SK-N-SH (cell line): ENCODE measurements at regions not wholly inside any gene's neighbourhood (a gene's known extent, or its start where the extent isn't known, plus 50 kb on each side); places are given as distances from the start of the nearest gene placed in this dataset.

Experiments used
- CTCF ChIA-PET: fragments of 300-600, 350-600 bp; formaldehyde crosslinking; extraction: SDS; loops from one replicate; lab custom pipeline; 2021; lab: Yijun Ruan, JAX
- POLR2A ChIA-PET: fragments of 350-600 bp; sonication (Branson Sonifier 250); formaldehyde crosslinking; extraction: SDS; loops from one replicate; lab custom pipeline; 2020; ENCODE audit warnings: antibody characterized with exemption, inconsistent platforms; lab: Yijun Ruan, JAX
- DNase-seq: peaks from one replicate; pipeline ENCODE4 v3.0.0; 2012
- H2AFZ ChIP-seq: fragments of 200-600 bp; sonication (generic); 2 replicates; pipeline ENCODE4 v1.8.1; 2016; ENCODE audit warnings: antibody characterized with exemption, mild to moderate bottlenecking, low read depth
- H3F3A ChIP-seq: fragments of 200-600 bp; sonication (generic); replicated peaks from 2 replicates; pipeline ENCODE3; 2016; ENCODE audit warnings: antibody characterized with exemption, mild to moderate bottlenecking; ENCODE audit not compliant: insufficient read depth
- H3K27ac ChIP-seq, 2 experiments: fragments of 200-500 bp in 1 of 2; fragments of 200-600 bp in 1 of 2; sonication (Bioruptor generic) in 1 of 2; sonication (generic), shearing (Covaris generic) in 1 of 2; 2 replicates each; pipeline versions ENCODE4 v1.5.1 to v1.6.1; 2014 to 2016; ENCODE audit warnings: low read depth in 2 of 2, inconsistent platforms in 1 of 2, low read length in 1 of 2, mild to moderate bottlenecking in 1 of 2, mixed read lengths in 1 of 2
- H3K27me3 ChIP-seq: fragments of 200-600 bp; sonication (generic), shearing (Covaris generic); 2 replicates; pipeline ENCODE4 v1.6.1; 2016; ENCODE audit warnings: mixed run types; ENCODE audit not compliant: insufficient read depth
- H3K36me3 ChIP-seq, 2 experiments: fragments of 200-500 bp in 1 of 2; fragments of 200-600 bp in 1 of 2; sonication (Bioruptor generic) in 1 of 2; sonication (generic) in 1 of 2; replicated peaks in 1 of 2; 2 replicates each; pipeline versions ENCODE3 to v1.5.1; 2014 to 2016; ENCODE audit warnings: low read length in 1 of 2, mild to moderate bottlenecking in 1 of 2; ENCODE audit not compliant: insufficient read depth in 2 of 2, control insufficient read depth in 1 of 2
- H3K4me1 ChIP-seq, 2 experiments: fragments of 200-500 bp in 1 of 2; fragments of 200-600 bp in 1 of 2; sonication (Bioruptor generic) in 1 of 2; sonication (generic), shearing (Covaris generic) in 1 of 2; 2 replicates each; pipeline versions ENCODE4 v1.5.1 to v1.6.1; 2014 to 2016; ENCODE audit warnings: low read depth in 1 of 2, low read length in 1 of 2, mixed run types in 1 of 2; ENCODE audit not compliant: insufficient read depth in 2 of 2, control insufficient read depth in 1 of 2
- H3K4me2 ChIP-seq: fragments of 200-600 bp; sonication (generic), shearing (Covaris generic); 2 replicates; pipeline ENCODE4 v1.6.1; 2017; ENCODE audit warnings: mixed run types
- H3K4me3 ChIP-seq, 2 experiments: fragments of 200-500 bp in 1 of 2; fragments of 200-600 bp in 1 of 2; sonication (Bioruptor generic) in 1 of 2; sonication (generic), shearing (Covaris generic) in 1 of 2; 2 replicates each; pipeline versions ENCODE4 v1.5.1 to v1.8.1; 2014 to 2016; ENCODE audit warnings: low read depth in 2 of 2, inconsistent platforms in 1 of 2, low read length in 1 of 2, mild to moderate bottlenecking in 1 of 2, mixed read lengths in 1 of 2, moderate library complexity in 1 of 2
- H3K79me2 ChIP-seq: fragments of 200-600 bp; sonication (generic); 2 replicates; pipeline ENCODE4 v1.8.1; 2017; ENCODE audit warnings: mild to moderate bottlenecking; ENCODE audit not compliant: insufficient read depth
- H3K9ac ChIP-seq: fragments of 200-600 bp; sonication (generic); 2 replicates; pipeline ENCODE4 v1.6.1; 2017; ENCODE audit warnings: mixed run types
- H3K9me2 ChIP-seq: fragments of 200-600 bp; sonication (generic); 2 replicates; pipeline ENCODE4 v1.6.1; 2017; ENCODE audit warnings: mixed run types
- H3K9me3 ChIP-seq: fragments of 200-600 bp; sonication (generic); 2 replicates; pipeline ENCODE4 v1.6.1; 2017; ENCODE audit warnings: mixed run types, mild to moderate bottlenecking, moderate library complexity
- H4K20me1 ChIP-seq: fragments of 200-600 bp; sonication (generic); 2 replicates; pipeline ENCODE4 v1.6.1; 2017; ENCODE audit warnings: mild to moderate bottlenecking, mixed run types; ENCODE audit not compliant: insufficient read depth
- EP300 ChIP-seq, 2 experiments: IDR thresholded peaks; 2 replicates each; pipeline versions ENCODE4 v1.4.0 to v1.6.1; 2012; ENCODE audit warnings: borderline replicate concordance in 1 of 2, low read depth in 1 of 2, low read length in 1 of 2
- EZH2phosphoT487 ChIP-seq: fragments of 200-600 bp; sonication (generic); IDR thresholded peaks from 2 replicates; pipeline ENCODE4 v1.6.1; 2017; ENCODE audit warnings: low read depth, mixed run types, mild to moderate bottlenecking, antibody characterized with exemption, moderate library complexity, borderline replicate concordance
- FOXJ3 ChIP-seq: sonication (generic); formaldehyde crosslinking; IDR thresholded peaks from 2 replicates; pipeline ENCODE4 v1.5.1; 2020; ENCODE audit warnings: mild to moderate bottlenecking, missing genetic modification reagents
- FOXM1 ChIP-seq: IDR thresholded peaks from 2 replicates; pipeline ENCODE4 v1.4.0; 2012; ENCODE audit warnings: low read depth, mild to moderate bottlenecking
- GATA2 ChIP-seq: sonication (generic); formaldehyde crosslinking; IDR thresholded peaks from 2 replicates; pipeline ENCODE4 v1.5.0; 2020; ENCODE audit warnings: mild to moderate bottlenecking, missing genetic modification reagents
- JUND ChIP-seq: IDR thresholded peaks from 2 replicates; pipeline ENCODE4 v1.4.0; 2012
- MXI1 ChIP-seq: IDR thresholded peaks from 2 replicates; pipeline ENCODE4 v1.6.1; 2012; ENCODE audit warnings: mild to moderate bottlenecking, low read depth, low read length, improper control_type of control experiment
- NRF1 ChIP-seq: IDR thresholded peaks from 2 replicates; pipeline ENCODE4 v1.6.1; 2012; ENCODE audit warnings: low read depth, mild to moderate bottlenecking, low read length
- POLR2AphosphoS5 ChIP-seq: IDR thresholded peaks from 2 replicates; pipeline ENCODE4 v1.6.1; 2012; ENCODE audit warnings: low read depth, low read length
- RAD21 ChIP-seq: IDR thresholded peaks from 2 replicates; pipeline ENCODE4 v1.6.1; 2012; ENCODE audit warnings: mild to moderate bottlenecking, low read length
- RCOR1 ChIP-seq: fragments of 150-350 bp; IDR thresholded peaks from 2 replicates; pipeline ENCODE4 v1.6.1; 2017; ENCODE audit warnings: antibody characterized with exemption, low read length
- SIN3A ChIP-seq: IDR thresholded peaks from 2 replicates; pipeline ENCODE4 v1.6.1; 2012; ENCODE audit warnings: low read depth, mild to moderate bottlenecking, low read length, moderate library complexity, borderline replicate concordance
- SMC3 ChIP-seq: IDR thresholded peaks from 2 replicates; pipeline ENCODE4 v1.6.1; 2012; ENCODE audit warnings: low read depth, low read length, improper control_type of control experiment
- TAF1 ChIP-seq: IDR thresholded peaks from 2 replicates; pipeline ENCODE4 v1.6.1; 2012; ENCODE audit warnings: low read depth, mild to moderate bottlenecking, low read length, moderate library complexity, borderline replicate concordance
- TF ChIP-seq, protein P1 (sequence below): fragments of 150-350 bp; IDR thresholded peaks from 2 replicates; pipeline ENCODE4 v1.6.1; 2017; ENCODE audit warnings: antibody characterized with exemption, low read length, low read depth, borderline replicate concordance
- TF ChIP-seq, protein P2 (sequence below): fragments of 150-350 bp; IDR thresholded peaks from 2 replicates; pipeline ENCODE4 v1.6.1; 2016; ENCODE audit warnings: mild to moderate bottlenecking, low read depth, low read length
- TF ChIP-seq, protein P3 (sequence below): IDR thresholded peaks from 2 replicates; pipeline ENCODE4 v1.4.0; 2012; ENCODE audit warnings: low read depth
- TF ChIP-seq, protein P4 (sequence below): IDR thresholded peaks from 2 replicates; pipeline ENCODE4 v1.4.0; 2012; ENCODE audit warnings: low read depth, borderline replicate concordance
- TF ChIP-seq, protein P5 (sequence below): fragments of 200-600 bp; sonication (generic); IDR thresholded peaks from 2 replicates; pipeline ENCODE4 v1.6.1; 2017; ENCODE audit warnings: antibody characterized with exemption, mild to moderate bottlenecking, moderate library complexity

DNA sequence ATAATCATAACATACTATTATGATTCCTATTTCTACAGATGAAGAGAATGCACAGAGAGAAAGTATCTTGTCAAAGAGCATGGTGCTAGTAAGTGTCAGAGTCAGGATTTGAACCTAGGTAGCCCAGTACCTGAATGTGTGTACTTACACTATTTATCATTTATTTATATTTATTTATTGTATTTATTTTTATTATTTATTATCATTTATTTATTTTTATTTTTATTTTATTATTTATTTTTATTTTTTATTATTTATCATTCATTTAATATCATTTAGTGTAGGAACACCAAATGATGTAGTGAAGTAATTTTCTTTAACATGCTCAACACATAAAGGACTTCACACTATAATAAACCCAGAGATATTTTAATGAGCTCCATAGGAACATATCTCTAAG lies 209.4 kb upstream of the ZFP42 start:
- Histone ChIP-seq H3F3A (no peaks in the 10 kb centered on the region), H3K9me3 (no peaks in the 10 kb centered on the region), H3K4me2 (no peak overlapping the region), H3K36me3 (no peaks in the 10 kb centered on the region), H3K27ac (no peak overlapping the region), H3K79me2 (no peaks in the 10 kb centered on the region), H3K9ac (no peak overlapping the region), H3K27me3 (no peaks in the 10 kb centered on the region), H3K4me3 (no peak overlapping the region), H3K4me1 (no peaks in the 10 kb centered on the region), H4K20me1 (no peaks in the 10 kb centered on the region), H3K9me2 (no peaks in the 10 kb centered on the region), H2AFZ (no peak overlapping the region)
- no peak for DNase-seq
- POLR2A ChIA-PET: no interaction called here
- CTCF ChIA-PET: no interaction called here
- TF ChIP-seq SMC3 (no peak), EZH2phosphoT487 (no peak), GATA2 (no peak), POLR2AphosphoS5 (no peak), MXI1 (no peak), RAD21 (no peak), SIN3A (no peak), FOXM1 (no peak), JUND (no peak), TAF1 (no peak), NRF1 (no peak), FOXJ3 (no peak), EP300 (IDR thresholded peaks at IDR 0.05; ENCODE audit: borderline replicate concordance in 1 of 2, low read depth in 1 of 2, low read length in 1 of 2) (no peak), RCOR1 (no peak)
- TF ChIP-seq, protein P1, sequence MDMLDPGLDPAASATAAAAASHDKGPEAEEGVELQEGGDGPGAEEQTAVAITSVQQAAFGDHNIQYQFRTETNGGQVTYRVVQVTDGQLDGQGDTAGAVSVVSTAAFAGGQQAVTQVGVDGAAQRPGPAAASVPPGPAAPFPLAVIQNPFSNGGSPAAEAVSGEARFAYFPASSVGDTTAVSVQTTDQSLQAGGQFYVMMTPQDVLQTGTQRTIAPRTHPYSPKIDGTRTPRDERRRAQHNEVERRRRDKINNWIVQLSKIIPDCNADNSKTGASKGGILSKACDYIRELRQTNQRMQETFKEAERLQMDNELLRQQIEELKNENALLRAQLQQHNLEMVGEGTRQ: no peak
- TF ChIP-seq, protein P2, sequence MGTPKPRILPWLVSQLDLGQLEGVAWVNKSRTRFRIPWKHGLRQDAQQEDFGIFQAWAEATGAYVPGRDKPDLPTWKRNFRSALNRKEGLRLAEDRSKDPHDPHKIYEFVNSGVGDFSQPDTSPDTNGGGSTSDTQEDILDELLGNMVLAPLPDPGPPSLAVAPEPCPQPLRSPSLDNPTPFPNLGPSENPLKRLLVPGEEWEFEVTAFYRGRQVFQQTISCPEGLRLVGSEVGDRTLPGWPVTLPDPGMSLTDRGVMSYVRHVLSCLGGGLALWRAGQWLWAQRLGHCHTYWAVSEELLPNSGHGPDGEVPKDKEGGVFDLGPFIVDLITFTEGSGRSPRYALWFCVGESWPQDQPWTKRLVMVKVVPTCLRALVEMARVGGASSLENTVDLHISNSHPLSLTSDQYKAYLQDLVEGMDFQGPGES: no peak
- TF ChIP-seq, protein P3, sequence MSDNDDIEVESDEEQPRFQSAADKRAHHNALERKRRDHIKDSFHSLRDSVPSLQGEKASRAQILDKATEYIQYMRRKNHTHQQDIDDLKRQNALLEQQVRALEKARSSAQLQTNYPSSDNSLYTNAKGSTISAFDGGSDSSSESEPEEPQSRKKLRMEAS: no peak
- TF ChIP-seq, protein P4, sequence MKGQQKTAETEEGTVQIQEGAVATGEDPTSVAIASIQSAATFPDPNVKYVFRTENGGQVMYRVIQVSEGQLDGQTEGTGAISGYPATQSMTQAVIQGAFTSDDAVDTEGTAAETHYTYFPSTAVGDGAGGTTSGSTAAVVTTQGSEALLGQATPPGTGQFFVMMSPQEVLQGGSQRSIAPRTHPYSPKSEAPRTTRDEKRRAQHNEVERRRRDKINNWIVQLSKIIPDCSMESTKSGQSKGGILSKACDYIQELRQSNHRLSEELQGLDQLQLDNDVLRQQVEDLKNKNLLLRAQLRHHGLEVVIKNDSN: no peak
- TF ChIP-seq, protein P5, sequence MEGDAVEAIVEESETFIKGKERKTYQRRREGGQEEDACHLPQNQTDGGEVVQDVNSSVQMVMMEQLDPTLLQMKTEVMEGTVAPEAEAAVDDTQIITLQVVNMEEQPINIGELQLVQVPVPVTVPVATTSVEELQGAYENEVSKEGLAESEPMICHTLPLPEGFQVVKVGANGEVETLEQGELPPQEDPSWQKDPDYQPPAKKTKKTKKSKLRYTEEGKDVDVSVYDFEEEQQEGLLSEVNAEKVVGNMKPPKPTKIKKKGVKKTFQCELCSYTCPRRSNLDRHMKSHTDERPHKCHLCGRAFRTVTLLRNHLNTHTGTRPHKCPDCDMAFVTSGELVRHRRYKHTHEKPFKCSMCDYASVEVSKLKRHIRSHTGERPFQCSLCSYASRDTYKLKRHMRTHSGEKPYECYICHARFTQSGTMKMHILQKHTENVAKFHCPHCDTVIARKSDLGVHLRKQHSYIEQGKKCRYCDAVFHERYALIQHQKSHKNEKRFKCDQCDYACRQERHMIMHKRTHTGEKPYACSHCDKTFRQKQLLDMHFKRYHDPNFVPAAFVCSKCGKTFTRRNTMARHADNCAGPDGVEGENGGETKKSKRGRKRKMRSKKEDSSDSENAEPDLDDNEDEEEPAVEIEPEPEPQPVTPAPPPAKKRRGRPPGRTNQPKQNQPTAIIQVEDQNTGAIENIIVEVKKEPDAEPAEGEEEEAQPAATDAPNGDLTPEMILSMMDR: no peak
